ENCODE measurements at regions not wholly inside any gene's neighbourhood (a gene's known extent, or its start where the extent isn't known, plus 50 kb on each side); places are given as distances from the start of the nearest gene placed in this dataset.
"Not testable (repeated sequence)": the region's sequence is repeated elsewhere in the genome, so short reads cannot be mapped to it uniquely, and the experiment has no call there.

GRCh38 chr1:25020851-25021590 lies 90.9 kb upstream of the RUNX3 start:
- no peak for DNase-seq

- no peak for DNase-seq
These were observed 90.2 kb upstream of the RUNX3 start for GRCh38 chr1:25020173-25020845.

- DNase-seq = no peak
These were observed 89.5 kb upstream of the RUNX3 start for GRCh38 chr1:25019337-25020172.

GRCh38 chr1:25018943-25019336 lies 88.9 kb upstream of the RUNX3 start:
- no peak for DNase-seq

DNA sequence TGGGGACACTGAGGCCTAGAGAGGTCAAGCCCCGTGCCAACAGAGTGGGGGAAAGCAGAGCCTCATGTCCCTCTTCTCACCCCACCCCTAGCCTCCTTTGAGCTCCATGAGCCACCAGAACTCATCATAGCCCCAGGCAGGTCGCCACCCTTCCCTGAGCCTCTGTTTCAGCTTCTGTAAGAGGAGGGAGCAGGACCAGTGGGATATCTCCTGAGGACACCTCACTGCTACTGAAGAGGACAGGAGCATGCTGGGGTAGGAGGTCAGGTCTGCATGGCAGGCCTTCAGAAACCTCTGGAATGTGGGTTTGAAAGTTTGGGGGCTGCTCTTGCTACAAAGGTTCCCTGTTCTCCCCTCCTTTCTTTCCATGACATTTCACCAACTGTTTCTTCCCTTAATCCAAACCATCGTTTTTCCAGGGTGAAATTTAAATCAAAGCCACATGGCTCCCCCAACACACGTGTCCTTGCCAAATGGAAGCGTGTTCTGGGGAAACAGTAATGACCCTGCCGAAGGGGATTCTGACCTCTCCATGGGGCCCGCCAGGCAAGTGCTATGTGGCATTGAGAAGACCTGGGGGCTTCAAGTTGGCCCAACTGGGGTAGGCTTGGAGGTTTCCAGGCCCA lies 88.1 kb upstream of the RUNX3 start:
- DNase-seq = no peak

GRCh38 chr1:25017436-25018109 lies 87.5 kb upstream of the RUNX3 start:
- no peak for DNase-seq

DNA sequence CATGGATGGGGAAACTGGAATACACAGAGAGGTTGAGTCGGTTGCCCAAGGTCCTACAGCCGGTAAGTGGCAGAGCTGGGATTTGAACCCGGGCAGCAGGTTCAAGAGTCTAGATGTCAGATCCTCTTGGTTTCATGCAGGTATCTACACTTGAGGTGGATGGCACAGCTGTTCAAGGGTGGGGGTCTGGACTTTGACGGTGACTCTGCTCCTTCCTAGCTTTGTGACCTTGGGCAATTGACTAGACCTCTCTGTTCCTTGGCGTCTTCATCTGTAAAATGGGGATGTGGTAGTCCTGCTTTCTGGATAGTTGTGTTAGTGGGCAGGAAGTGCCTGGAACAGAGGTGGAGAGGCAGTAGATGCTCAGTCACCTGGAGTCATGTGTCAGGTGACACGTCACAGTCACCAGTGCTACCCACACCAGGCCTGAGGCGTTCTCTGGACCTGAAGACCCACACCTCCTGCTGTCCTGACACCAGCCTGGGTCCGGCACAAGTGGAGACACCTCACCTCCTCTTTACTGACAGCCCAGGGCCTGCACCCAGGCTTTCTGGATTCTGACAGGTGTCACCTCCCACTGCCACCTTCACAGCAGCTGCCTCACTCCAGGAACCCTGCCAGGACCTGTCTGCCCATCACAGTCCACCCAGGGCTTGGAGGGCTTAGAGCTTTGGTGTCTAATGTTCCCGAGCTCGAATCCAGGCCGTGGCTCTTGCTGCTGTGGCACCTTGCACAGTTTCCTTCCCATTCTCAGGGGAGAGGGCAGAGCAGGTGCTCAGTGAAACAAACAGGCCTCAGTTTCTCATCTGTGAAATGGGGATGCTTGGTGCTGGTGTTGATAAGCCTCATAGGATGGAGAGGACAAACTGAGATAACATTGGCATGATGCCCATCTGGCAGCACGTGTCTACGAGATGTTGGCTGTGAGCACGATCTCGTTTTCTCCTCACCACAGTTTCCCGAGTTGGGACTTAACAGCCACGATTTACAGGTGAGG lies 83.2 kb upstream of the RUNX3 start:
- no peak for DNase-seq

GRCh38 chr1:25011943-25012638 lies 82.0 kb upstream of the RUNX3 start:
- DNase-seq = no peak

DNA sequence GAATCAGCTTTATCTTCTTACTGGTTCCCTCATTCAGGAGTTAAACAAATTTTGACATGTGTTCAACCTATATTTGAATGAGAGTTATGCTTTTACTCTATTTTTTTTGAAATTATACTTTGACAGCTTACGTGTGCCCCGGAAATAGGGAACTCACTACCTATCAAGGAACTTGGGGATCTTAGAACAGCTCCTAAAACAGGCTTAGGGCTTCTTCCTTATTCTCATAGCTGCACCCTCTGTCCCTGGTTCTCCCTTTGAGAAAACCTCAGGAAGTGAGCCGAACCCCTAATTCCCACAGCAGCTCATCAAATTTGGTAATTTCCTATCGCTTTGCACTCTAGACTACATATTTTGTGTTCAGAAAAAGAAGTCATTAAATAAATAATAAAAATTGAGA lies 81.2 kb upstream of the RUNX3 start:
- DNase-seq = no peak

- no peak for DNase-seq
These were observed 79.7 kb upstream of the RUNX3 start for GRCh38 chr1:25009671-25010262.

DNA sequence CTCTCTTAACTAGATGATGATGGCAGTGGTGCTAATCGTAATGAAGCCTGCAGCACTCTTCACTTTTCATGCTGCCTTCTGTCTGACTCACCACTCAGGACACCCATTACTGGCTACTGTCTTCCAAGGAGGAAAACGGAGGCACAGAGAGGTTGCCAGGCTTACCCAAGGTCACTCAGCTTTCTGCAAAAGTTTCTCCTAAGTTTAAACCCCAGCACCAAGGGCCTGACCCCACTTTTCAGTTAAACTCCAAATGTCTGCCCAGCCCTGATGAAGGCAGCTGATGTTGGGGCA lies 78.1 kb upstream of the RUNX3 start:
- no peak for DNase-seq

- not testable (repeated sequence) for DNase-seq
These were observed 77.5 kb upstream of the RUNX3 start for GRCh38 chr1:25007390-25008191.

DNA sequence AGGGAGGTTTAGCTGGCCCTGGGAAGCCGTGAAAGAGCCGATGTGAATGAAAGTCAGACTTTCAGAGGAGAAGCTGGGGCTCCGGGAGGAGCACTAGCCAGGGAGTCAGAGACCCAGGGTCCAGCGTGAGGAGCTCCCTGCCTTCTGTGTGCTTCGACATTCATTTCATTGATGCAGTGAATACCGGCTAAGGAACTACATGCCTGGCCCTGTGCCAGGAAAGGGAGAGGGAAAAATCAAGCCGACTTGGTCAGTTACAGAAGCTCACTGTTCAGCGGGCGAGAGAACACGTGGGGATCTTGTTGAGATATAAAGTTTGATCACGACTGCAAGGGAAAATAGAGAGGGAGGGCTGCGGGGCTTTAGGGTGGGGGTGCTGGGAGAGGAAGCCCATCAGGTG lies 76.7 kb upstream of the RUNX3 start:
- no peak for DNase-seq

DNA sequence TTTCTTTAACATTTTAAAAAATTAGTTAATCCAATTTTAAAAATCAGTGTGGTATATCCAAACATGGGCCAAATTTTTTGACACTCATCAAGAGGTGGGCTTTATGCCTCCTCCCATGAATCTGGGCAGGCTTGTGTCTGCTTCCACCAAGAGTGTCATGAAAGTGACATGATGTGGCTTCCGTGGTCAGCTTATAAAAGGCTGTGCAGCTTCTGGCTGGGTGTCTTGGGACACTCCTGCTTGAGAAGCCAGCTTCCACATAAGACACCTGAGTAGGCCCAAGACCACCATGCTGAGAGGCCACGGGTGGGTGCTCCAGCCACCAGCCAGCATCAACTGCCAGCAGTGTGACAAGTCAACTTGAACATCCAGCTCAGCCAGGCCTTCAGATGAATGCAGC lies 74.3 kb upstream of the RUNX3 start:
- DNase-seq = no peak

- no peak for DNase-seq
These were observed 73.5 kb upstream of the RUNX3 start for GRCh38 chr1:25003457-25004190.

DNA sequence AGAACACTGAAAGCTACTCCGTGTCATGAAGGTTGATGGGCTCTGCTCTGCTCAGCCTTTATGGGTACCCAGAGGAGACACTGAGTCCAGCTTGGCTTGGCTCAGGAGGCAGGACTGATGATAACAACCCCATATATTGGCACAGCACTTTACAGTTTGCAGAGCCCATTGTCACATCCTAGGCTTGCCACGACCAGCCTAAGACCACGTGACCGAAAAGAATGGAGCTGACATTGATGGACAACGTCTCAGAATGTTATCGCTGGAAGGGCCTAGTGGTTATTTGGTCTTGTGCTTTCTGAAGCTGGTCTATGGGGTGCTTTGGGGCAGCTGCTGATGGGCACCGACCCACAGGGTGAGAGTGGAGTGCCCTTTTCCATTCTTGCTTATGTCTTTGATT lies 72.9 kb upstream of the RUNX3 start:
- no peak for DNase-seq

GRCh38 chr1:25001125-25001915 lies 71.2 kb upstream of the RUNX3 start:
- no peak for DNase-seq

DNA sequence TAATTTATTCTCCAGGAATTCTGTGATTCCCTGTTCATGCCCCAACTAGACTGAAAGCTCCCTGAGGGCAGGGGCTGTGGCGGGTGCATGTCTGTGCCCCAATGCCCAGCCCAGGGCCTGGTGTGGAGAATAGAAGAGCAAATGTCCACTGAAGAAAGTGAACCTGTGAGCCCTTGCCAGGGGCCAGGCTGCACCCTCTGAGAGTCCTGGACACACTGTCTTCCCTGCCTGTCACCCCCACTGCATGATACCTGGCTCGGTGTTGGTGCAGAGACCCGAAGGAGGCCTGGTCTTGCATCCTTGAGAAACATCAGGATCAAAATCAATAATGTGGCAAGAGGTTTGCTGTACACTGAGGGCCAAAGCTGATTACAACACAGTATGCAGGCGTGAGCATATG lies 69.8 kb upstream of the RUNX3 start:
- no peak for DNase-seq
